Activated T-cell treated with anti-CD3 and anti-CD28 coated beads for 4 hours (primary cell): ENCODE measurements at regions not wholly inside any gene's neighbourhood (a gene's known extent, or its start where the extent isn't known, plus 50 kb on each side); places are given as distances from the start of the nearest gene placed in this dataset.

ENCODE experiments used
- DNase-seq: peaks from one replicate; pipeline ENCODE4 v3.0.0-alpha.2; 2020

DNA sequence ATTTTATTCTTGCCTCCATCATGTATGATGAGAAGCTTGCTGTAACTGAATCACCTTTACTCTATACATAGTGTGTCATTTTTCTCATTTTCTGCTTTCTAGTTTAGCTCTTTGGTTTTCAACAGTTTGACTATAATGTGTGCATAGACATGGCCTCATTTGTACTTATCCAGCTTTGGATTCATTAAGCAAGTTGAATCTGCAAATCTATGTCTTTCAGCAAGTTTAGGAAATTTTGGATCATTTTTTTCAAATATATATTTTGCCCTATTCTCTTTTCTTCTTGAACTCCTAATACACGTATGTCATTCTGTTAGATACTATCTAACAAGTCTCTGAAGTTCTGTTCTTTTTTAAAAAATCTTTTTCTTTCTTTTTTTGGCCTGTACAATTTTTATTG is 57.8 kb downstream of the PRLHR start:
- DNase-seq = no peak

- DNase-seq = no peak
Measured at GRCh38 chr10:118534136-118534535, 61.3 kb downstream of the PRLHR start.

DNA sequence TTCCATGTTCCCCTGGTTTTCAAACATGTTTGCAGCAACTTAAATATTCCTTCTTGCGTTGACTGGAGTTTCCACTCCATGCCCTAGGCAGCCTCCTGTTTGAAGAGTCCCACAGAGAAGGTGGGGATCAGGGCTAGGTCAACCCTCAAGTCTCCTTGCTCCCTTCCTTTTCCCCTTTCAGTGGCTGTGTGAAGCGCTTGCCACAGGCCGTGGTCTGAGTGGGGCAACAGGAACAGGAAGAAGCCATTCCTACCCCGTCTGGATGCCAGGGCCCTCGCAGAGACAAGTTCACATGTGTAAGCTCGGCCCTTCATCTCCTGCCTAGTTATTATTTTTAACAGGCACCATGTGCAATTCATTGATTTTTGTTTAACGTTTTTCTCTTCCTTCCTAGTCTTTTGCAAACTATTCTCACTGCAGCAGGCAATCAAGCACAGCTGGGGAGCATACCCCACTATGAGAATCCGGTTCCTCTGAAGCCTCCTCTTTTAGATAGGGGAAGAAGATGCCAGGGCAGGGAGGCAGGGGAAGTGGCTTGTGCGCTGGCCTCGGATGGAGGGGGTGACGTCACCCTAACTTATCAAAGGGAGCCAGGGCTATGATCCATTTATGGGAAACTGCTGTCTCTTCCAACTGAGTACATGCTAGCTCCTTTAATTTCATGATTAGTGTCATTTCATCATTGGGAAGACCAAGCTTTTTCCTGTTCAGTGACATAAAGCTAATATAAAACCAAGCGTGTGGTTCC is 64.2 kb downstream of the PRLHR start:
- DNase-seq = no peak

GRCh38 chr10:118528426-118528825 is 67.0 kb downstream of the PRLHR start:
- DNase-seq = no peak

DNA sequence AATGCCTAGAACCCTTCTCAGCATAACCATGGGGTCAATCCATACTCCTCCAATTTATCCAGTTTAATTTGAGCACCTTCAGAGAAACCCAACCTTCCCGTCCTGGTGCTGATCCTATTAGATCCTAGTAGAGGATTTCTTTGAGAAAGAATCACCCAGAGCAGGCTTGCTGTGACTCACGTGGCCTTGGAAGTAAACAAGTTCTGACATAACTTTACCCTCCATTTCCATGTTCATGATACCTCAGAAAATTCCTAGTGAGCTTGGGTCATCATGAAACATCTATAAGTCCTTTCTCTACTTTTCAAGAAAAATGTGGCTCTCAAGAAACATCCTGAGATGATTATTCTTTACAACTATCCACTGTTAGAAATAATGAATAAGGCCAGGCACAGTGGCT is 71.7 kb downstream of the PRLHR start:
- DNase-seq = no peak

DNA sequence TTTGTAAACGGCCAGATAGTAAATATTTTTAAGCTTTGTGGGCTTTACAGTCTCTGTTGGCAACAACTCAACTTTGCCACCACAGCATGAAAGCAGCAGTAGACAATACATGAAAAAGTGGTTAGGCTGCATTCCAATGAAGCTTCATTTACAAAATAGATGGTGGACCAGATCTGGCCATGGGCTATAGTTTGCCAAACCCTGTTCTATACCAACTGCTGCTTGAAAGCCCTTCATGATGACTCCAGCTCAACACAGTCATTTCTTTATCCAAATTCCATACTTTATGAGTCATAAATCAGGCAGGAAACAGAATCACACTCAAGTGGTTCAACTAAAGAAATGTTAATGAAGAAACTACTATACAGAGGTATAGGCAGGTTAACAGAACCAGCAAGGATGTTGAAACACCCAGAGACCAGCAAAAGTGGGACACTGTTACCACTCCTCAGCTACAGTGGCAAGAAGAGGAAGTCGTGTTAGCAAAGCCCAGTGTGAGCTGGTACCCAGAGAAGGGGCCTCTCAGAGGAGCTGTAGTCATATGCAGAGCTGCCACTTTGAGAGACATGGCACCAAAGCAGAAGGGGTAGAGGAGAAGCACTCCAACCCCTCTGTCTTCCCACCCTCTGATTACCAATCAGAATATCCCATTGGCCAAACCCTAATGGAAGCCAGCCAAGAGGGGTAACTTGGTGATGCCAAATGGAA is 72.5 kb downstream of the PRLHR start:
- no peak for DNase-seq

- no peak for DNase-seq
Measured at GRCh38 chr10:118521415-118522117, 73.9 kb downstream of the PRLHR start.

- no peak for DNase-seq
Measured at GRCh38 chr10:118520116-118520742, 75.2 kb downstream of the PRLHR start.

DNA sequence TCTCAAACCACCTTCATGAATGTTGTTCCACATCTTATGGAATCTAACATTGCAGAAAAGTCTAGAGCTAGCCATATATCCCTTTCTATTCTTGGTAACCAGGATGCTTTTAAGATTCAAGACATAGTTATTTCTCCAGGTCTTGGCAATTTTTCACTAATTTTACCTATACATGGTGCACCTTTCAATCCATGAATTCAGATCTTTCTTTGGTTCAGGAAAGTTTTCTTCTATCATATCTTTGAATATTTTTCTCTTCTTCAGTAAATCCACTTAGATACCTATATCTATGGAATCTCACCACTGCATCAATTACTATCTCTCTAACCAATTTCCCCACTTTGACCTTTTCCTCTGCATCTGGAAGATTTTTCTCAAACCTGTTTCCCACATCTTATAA is 77.4 kb downstream of the PRLHR start:
- no peak for DNase-seq

- DNase-seq = no peak
Measured at GRCh38 chr10:118516716-118517115, 78.7 kb downstream of the PRLHR start.

DNA sequence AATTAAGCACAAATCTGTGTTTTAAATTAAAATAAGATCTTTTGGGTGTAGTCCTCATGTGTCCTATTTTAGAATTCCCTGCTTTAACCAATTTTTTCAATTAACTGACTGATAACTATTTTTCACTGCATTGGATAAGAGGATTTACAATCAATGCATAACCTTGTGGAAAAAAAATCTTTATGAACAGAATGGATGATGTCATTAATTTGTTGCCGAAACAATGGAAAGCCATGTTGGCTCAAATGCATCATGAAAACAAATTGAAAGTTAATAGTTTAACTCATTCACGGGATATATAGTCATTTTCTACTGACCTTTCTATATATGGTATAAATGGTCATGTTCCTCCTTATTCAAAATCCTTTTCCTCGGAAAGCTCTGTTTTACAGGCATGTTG is 82.3 kb downstream of the PRLHR start:
- no peak for DNase-seq

DNA sequence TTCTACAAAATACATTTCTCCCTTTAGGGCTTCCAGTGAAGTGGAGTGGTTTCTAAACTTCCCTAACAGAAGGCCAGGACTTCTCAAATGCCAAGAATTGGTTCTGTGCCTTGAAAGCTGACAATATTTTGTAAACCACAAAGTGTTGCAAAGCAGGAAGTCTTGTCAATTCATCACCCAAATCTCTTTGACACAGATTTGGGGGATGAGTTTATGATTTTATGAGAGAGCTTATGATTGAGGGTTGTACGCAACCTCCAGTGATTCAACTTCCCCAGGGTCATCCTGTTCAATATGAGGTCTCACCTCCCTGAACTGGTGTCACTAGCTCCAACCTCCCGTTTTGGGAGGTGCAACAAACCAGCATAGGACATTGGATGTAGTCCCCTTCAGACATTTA is 83.7 kb downstream of the PRLHR start:
- DNase-seq = no peak

DNA sequence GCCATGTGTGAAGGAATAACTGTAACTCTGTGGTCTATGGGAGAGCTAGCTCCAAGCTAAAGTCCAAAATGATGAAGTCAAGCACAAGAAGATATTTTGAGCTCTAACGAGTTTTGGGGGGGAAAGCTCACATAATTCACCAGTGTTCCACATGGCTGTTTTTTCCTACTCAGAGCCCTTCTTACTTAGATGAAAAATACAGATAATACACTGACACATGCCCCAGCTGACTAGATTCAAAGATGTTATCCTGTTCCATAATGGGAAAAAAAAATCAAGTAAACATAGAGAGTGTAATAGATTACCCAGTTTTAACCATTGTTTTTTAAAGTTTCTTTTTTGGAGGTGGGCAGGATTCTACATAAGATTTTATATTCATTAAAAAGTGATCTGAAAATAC is 86.6 kb downstream of the PRLHR start:
- no peak for DNase-seq

- DNase-seq = no peak
Measured at GRCh38 chr10:118508355-118508754, 87.1 kb downstream of the PRLHR start.

GRCh38 chr10:118506671-118507590 is 88.5 kb downstream of the PRLHR start:
- DNase-seq = no peak

DNA sequence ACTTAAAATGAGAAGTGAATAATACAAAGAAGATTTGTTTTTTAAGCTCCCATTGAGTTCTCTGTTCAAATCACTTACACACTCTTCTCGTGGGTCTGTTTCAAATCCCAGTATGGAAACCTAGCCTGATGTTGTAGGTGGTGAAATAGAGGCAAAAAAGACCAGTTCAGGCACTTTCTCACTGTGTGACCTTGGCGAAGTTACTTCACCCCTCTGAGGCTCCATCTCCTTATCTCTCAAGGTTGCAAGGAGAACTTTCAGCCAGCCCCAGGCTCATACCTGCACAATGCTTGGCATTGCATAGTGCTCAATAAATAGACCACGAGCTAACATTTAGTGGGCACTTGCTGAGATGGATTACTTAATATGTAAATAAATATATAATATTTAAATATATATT is 90.1 kb downstream of the PRLHR start:
- DNase-seq = no peak

- no peak for DNase-seq
Measured at GRCh38 chr10:118504467-118505205, 90.8 kb downstream of the PRLHR start.

DNA sequence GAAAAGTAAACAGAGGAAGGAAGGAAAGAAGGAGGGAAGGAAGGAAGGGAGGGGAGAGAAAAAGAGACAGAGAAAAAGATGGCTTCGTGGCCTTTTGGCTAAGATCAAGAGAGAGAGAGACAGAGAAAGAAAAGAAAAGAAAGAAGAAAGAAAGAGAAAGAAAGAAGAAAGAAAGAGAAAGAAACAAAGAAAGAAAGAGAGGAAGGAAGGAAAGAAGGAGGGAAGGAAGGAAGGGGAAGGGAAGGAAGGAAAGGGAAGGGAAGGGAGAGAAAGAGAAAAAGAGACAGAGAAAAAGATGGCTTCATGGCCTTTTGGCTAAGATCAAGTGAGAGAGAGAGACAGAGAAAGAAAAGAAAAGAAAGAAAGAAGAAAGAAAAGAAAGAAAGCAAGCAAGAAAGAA is 91.4 kb downstream of the PRLHR start:
- no peak for DNase-seq

DNA sequence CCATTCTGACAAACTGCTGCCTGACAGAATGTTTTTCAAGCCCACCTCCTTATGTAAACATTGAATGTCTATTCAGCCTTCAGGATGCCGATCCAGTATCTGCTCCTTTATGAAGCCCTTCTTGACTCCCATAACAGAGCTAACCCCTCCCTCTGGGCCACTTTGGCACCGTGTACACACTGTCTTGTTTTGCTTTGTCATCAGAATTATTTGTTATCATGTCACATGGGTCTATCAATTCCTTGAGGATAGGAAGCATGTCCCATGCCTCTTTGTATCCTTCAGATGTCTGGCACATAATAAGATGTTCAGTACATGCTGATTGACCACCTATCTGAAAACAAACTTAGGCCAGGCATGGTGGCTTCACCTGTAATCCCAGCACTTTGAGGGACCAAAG is 92.3 kb downstream of the PRLHR start:
- no peak for DNase-seq

GRCh38 chr10:118501637-118502440 is 93.6 kb downstream of the PRLHR start:
- no peak for DNase-seq

DNA sequence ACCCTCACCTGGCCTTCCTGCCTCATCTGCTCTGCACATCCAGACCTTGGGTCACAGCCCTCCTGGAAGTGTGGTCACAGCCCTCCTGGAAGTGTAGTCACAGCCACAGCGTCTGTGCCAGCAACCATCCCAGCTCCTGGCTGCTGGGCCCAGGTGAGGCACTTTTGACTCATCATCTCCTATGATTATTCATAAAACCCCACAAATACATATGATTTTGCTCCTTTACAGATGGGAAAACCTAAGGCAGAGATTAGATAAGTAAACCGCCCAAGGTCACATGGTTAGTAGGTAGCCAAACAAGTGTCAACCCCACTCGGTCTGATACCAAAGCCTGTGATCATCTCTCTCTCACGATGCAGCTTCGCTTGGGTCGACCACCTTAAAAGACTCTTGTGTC is 94.3 kb downstream of the PRLHR start:
- DNase-seq = no peak
